HepG2 (cell line): ENCODE measurements at regions not wholly inside any gene's neighbourhood (a gene's known extent, or its start where the extent isn't known, plus 50 kb on each side); places are given as distances from the start of the nearest gene placed in this dataset.

ENCODE experiments used
- ATAC-seq: fragments of 200-7000 bp; cut with Tn5 transposase; 3 replicates; pipeline ENCODE4 v1.9.1; 2020; ENCODE audit warnings: mild to moderate bottlenecking, moderate library complexity
- BruUV-seq: library from RNA; stranded (reverse); fragments of 400-500 nt; replicated peaks from 2 replicates; lab custom pipeline; 2021; lab: Mats Ljungman, UMichigan
- CTCF ChIA-PET: fragments of 300-600 bp; formaldehyde crosslinking; extraction: SDS; loops from one replicate; lab custom pipeline; 2021; ENCODE audit warnings: low total read pairs, inconsistent platforms, low intra/inter-chr PET ratio; lab: Yijun Ruan, JAX
- POLR2A ChIA-PET: fragments of 350-600 bp; sonication (Branson Sonifier 250); formaldehyde crosslinking; loops from one replicate; lab custom pipeline; 2020; ENCODE audit warnings: antibody characterized with exemption, inconsistent platforms; lab: Yijun Ruan, JAX
- DNase-seq: peaks from one replicate; pipeline ENCODE4 v3.0.0-alpha.2; 2015; ENCODE audit warnings: low spot score
- FAIRE-seq: peaks from 3 replicates; lab custom pipeline; 2011; peaks lifted over from hg19 to GRCh38; lab: Jason Lieb, UNC
- H2AFZ ChIP-seq: one replicate; pipeline ENCODE4 v1.6.1; 2011; ENCODE audit warnings: low read length, inconsistent platforms
- H3K27ac ChIP-seq: fragments of 300-600 bp; 3 replicates; pipeline ENCODE4 v1.8.0; 2011; ENCODE audit warnings: mixed run types, mild to moderate bottlenecking, mixed read lengths, low read length, inconsistent platforms; ENCODE audit not compliant: insufficient read depth; ENCODE audit errors: extremely low read length
- H3K27me3 ChIP-seq, 2 experiments: fragments of 200-600 bp in 1 of 2; 2 replicates in 1 of 2; 3 replicates in 1 of 2; pipeline versions ENCODE4 v1.6.0 to v1.8.0; 2011; ENCODE audit warnings: low read length in 2 of 2, mild to moderate bottlenecking in 2 of 2, moderate library complexity in 2 of 2, inconsistent platforms in 1 of 2; ENCODE audit not compliant: insufficient read depth in 2 of 2, control insufficient read depth in 1 of 2
- H3K36me3 ChIP-seq, 2 experiments: fragments of 200-600 bp in 1 of 2; replicated peaks in 1 of 2; 2 replicates in 1 of 2; 3 replicates in 1 of 2; pipeline versions ENCODE4 v1.5.1 to v1.8.0; 2011; ENCODE audit warnings: low read length in 2 of 2, inconsistent platforms in 1 of 2; ENCODE audit not compliant: insufficient read depth in 2 of 2, control insufficient read depth in 1 of 2
- H3K4me1 ChIP-seq: 2 replicates; pipeline ENCODE4 v1.5.1; 2012; ENCODE audit warnings: low read length, inconsistent platforms; ENCODE audit not compliant: insufficient read depth
- H3K4me2 ChIP-seq: 2 replicates; pipeline ENCODE4 v1.6.0; 2011; ENCODE audit warnings: low read depth, low read length, inconsistent platforms
- H3K4me3 ChIP-seq, 3 experiments: fragments of 200-600 bp in 1 of 3; sonication (generic), shearing (Covaris generic) in 1 of 3; replicated peaks in 1 of 3; 2 replicates each; pipeline ENCODE4 v1.5.1; 2011 to 2016; ENCODE audit warnings: low read length in 3 of 3, inconsistent platforms in 2 of 3, low read depth in 2 of 3, mild to moderate bottlenecking in 2 of 3, control low read depth in 1 of 3, mixed read lengths in 1 of 3; ENCODE audit not compliant: insufficient read depth in 1 of 3
- H3K79me2 ChIP-seq: one replicate; pipeline ENCODE4 v1.6.1; 2011; ENCODE audit warnings: low read length, inconsistent platforms; ENCODE audit not compliant: insufficient read depth
- H3K9ac ChIP-seq: 2 replicates; pipeline ENCODE4 v1.6.0; 2011; ENCODE audit warnings: mild to moderate bottlenecking, low read depth, low read length, inconsistent platforms; ENCODE audit not compliant: insufficient read depth
- H3K9me3 ChIP-seq: 2 replicates; pipeline ENCODE4 v1.5.1; 2012; ENCODE audit warnings: mild to moderate bottlenecking, low read length
- H4K20me1 ChIP-seq: 2 replicates; pipeline ENCODE4 v1.6.0; 2011; ENCODE audit warnings: inconsistent platforms, mild to moderate bottlenecking, low read length, moderate library complexity; ENCODE audit not compliant: insufficient read depth
- ZMYM4 ChIP-seq: sonication (generic); formaldehyde crosslinking; IDR thresholded peaks from 2 replicates; pipeline ENCODE4 v1.8.1; 2023; ENCODE audit warnings: mild to moderate bottlenecking, missing genetic modification reagents
- ZNF773 ChIP-seq: sonication (generic); formaldehyde crosslinking; IDR thresholded peaks from 2 replicates; pipeline ENCODE4 v1.4.0; 2020; ENCODE audit warnings: missing genetic modification reagents, borderline replicate concordance
- WGBS: methylation state at CpG from one replicate; pipeline ENCODE4 v1.1.6; 2017; ENCODE audit warnings: low lambda C conversion rate; 5-methylcytosine and 5-hydroxymethylcytosine counted together
- in situ Hi-C: cut with HindIII; loops from 2 replicates; pipeline ENCODE4 v1.10.0; 2017; ENCODE audit warnings: low pct_unique_long_range_greater_than_20kb; ENCODE audit not compliant: extremely low pct_ligation_motif_present
- intact Hi-C: fragments of 100-400 bp; cut with micrococcal nuclease; formaldehyde crosslinking; loops from one replicate; pipeline ENCODE4 v1.10.0; 2022; ENCODE audit not compliant: unreplicated experiment
- TF ChIP-seq, protein P1 (sequence below): IDR thresholded peaks from 2 replicates; pipeline ENCODE4 v1.6.1; 2016
- TF ChIP-seq, protein P2 (sequence below): fragments of 450-650 bp; IDR thresholded peaks from 2 replicates; pipeline ENCODE4 v1.6.1; 2016
- TF ChIP-seq, protein P3 (sequence below): sonication (generic); formaldehyde crosslinking; IDR thresholded peaks from 2 replicates; pipeline ENCODE4 v1.5.0; 2020; ENCODE audit warnings: mild to moderate bottlenecking, missing genetic modification reagents
- TF ChIP-seq, protein P4 (sequence below): sonication (generic); formaldehyde crosslinking; IDR thresholded peaks from 2 replicates; pipeline ENCODE4 v1.5.0; 2020; ENCODE audit warnings: missing genetic modification reagents

DNA sequence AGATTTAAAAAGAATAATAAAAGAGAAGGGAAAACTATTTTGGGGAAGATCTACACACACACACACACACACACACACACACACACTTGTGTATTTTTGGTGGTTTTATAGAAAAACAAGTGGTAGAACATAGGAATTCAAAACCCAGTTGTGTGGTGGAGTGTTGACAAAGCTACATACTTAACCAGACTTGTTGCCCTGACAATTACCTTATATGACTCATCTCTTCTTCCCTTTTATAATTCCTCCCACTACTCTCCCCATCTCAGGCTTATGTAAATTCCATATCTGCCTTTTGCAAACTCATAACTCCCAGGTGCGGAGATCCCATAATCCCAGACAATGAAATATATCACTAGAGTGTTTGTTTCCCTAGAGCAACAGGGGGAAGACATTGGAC, 873.7 kb downstream of the NXPH1 start:
- ATAC-seq (no peak), DNase-seq (no peak), FAIRE-seq (no peak)
- 8% methylated on average over 1 of the region's 1 CpG for WGBS
- H3K4me1 ChIP-seq, result no peaks in the 10 kb centered on the region
- no peaks in the 10 kb centered on the region for H3K27me3 ChIP-seq
- H4K20me1 ChIP-seq, result no peaks in the 10 kb centered on the region
- TF ChIP-seq ZMYM4 (CRISPR knock-in tag) (no peak), ZNF773 (CRISPR knock-in tag) (no peak)
- TF ChIP-seq, protein P1, sequence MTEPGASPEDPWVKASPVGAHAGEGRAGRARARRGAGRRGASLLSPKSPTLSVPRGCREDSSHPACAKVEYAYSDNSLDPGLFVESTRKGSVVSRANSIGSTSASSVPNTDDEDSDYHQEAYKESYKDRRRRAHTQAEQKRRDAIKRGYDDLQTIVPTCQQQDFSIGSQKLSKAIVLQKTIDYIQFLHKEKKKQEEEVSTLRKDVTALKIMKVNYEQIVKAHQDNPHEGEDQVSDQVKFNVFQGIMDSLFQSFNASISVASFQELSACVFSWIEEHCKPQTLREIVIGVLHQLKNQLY (CRISPR knock-in tag), result no peak
- TF ChIP-seq, protein P2, sequence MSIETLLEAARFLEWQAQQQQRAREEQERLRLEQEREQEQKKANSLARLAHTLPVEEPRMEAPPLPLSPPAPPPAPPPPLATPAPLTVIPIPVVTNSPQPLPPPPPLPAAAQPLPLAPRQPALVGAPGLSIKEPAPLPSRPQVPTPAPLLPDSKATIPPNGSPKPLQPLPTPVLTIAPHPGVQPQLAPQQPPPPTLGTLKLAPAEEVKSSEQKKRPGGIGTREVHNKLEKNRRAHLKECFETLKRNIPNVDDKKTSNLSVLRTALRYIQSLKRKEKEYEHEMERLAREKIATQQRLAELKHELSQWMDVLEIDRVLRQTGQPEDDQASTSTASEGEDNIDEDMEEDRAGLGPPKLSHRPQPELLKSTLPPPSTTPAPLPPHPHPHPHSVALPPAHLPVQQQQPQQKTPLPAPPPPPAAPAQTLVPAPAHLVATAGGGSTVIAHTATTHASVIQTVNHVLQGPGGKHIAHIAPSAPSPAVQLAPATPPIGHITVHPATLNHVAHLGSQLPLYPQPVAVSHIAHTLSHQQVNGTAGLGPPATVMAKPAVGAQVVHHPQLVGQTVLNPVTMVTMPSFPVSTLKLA, result no peak
- TF ChIP-seq, protein P3, sequence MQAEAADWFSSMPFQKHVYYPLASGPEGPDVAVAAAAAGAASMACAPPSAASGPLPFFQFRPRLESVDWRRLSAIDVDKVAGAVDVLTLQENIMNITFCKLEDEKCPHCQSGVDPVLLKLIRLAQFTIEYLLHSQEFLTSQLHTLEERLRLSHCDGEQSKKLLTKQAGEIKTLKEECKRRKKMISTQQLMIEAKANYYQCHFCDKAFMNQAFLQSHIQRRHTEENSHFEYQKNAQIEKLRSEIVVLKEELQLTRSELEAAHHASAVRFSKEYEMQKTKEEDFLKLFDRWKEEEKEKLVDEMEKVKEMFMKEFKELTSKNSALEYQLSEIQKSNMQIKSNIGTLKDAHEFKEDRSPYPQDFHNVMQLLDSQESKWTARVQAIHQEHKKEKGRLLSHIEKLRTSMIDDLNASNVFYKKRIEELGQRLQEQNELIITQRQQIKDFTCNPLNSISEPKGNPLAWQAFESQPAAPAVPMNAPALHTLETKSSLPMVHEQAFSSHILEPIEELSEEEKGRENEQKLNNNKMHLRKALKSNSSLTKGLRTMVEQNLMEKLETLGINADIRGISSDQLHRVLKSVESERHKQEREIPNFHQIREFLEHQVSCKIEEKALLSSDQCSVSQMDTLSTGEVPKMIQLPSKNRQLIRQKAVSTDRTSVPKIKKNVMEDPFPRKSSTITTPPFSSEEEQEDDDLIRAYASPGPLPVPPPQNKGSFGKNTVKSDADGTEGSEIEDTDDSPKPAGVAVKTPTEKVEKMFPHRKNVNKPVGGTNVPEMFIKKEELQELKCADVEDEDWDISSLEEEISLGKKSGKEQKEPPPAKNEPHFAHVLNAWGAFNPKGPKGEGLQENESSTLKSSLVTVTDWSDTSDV, result no peak
- TF ChIP-seq, protein P4, sequence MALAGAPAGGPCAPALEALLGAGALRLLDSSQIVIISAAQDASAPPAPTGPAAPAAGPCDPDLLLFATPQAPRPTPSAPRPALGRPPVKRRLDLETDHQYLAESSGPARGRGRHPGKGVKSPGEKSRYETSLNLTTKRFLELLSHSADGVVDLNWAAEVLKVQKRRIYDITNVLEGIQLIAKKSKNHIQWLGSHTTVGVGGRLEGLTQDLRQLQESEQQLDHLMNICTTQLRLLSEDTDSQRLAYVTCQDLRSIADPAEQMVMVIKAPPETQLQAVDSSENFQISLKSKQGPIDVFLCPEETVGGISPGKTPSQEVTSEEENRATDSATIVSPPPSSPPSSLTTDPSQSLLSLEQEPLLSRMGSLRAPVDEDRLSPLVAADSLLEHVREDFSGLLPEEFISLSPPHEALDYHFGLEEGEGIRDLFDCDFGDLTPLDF (CRISPR knock-in tag), result no peak
- no peak overlapping the region for H3K27ac ChIP-seq
- CTCF ChIA-PET, result no interaction called here
- no peak overlapping the region for H3K4me3 ChIP-seq
- BruUV-seq, result no TSS peak
- POLR2A ChIA-PET, result no interaction called here
- no peak overlapping the region for H2AFZ ChIP-seq
- peaks cover 43% of the 10 kb centered on the region for H3K9me3 ChIP-seq
- no peak overlapping the region for H3K9ac ChIP-seq
- intact Hi-C loops (no loop called here), in situ Hi-C loops (no loop called here)
- no peaks in the 10 kb centered on the region for H3K36me3 ChIP-seq
- no peak overlapping the region for H3K4me2 ChIP-seq
- no peaks in the 10 kb centered on the region for H3K79me2 ChIP-seq
